Stomach (tissue), 8 donors: ENCODE measurements at regions not wholly inside any gene's neighbourhood (a gene's known extent, or its start where the extent isn't known, plus 50 kb on each side); places are given as distances from the start of the nearest gene placed in this dataset.

Source experiments
- DNase-seq, 2 donors: peaks; one replicate each; pipeline versions ENCODE4 v3.0.0 to v3.0.0-alpha.2; 2013 to 2019
- H3K27ac ChIP-seq, 5 donors: fragments of 200-600 bp in 4 of 5; sonication (generic) in 4 of 5; one replicate each; pipeline ENCODE4 v1.5.1; 2013 to 2019; ENCODE audit warnings: mild to moderate bottlenecking in 1 of 5, moderate library complexity in 1 of 5
- H3K27me3 ChIP-seq, 3 donors: fragments of 200-600 bp; sonication (generic); one replicate each; pipeline ENCODE4 v1.5.1; 2017 to 2019; ENCODE audit warnings: mixed run types in 1 of 3
- H3K36me3 ChIP-seq, 4 donors: fragments of 200-600 bp; sonication (generic); 1 replicate in 3 of 4; 2 replicates in 1 of 4; pipeline ENCODE4 v1.5.1; 2016 to 2019
- H3K4me1 ChIP-seq, 4 donors: fragments of 200-600 bp; sonication (generic); one replicate each; pipeline ENCODE4 v1.5.1; 2016 to 2019
- H3K4me3 ChIP-seq, 4 donors: fragments of 200-600 bp; sonication (generic) in 3 of 4; one replicate each; pipeline ENCODE4 v1.5.1; 2016 to 2019; ENCODE audit warnings: mild to moderate bottlenecking in 1 of 4
- H3K9me3 ChIP-seq, 4 donors: fragments of 200-600 bp; sonication (generic); one replicate each; pipeline ENCODE4 v1.5.1; 2016 to 2019
- CTCF ChIP-seq, 7 experiments: fragments of 450-650 bp in 4 of 7; fragments of 200-600 bp in 3 of 7; sonication (generic) in 3 of 7; IDR thresholded peaks; one replicate each; pipeline ENCODE4 v1.5.1; 2016 to 2019; ENCODE audit warnings: antibody characterized with exemption in 7 of 7, control low read depth in 2 of 7, mild to moderate bottlenecking in 1 of 7
- EP300 ChIP-seq: sonication (generic); formaldehyde crosslinking; IDR thresholded peaks from one replicate; pipeline ENCODE4 v1.6.1; 2017; ENCODE audit warnings: antibody characterized with exemption
- POLR2A ChIP-seq, 4 donors: fragments of 450-650 bp; IDR thresholded peaks; one replicate each; pipeline ENCODE4 v1.6.1; 2016; ENCODE audit warnings: antibody characterized with exemption in 4 of 4, control low read depth in 2 of 4, mild to moderate bottlenecking in 1 of 4, moderate library complexity in 1 of 4
- POLR2AphosphoS5 ChIP-seq, 3 donors: sonication (generic); formaldehyde crosslinking; IDR thresholded peaks; one replicate each; pipeline ENCODE4 v1.6.1; 2016; ENCODE audit warnings: antibody characterized with exemption in 3 of 3
- WGBS, 5 donors: extraction: QIAGEN DNeasy Blood & Tissue Kit in 3 of 5; methylation state at CpG; one replicate each; pipeline versions ENCODE4 v1.1.5 to v1.1.7; 2013 to 2018; 5-methylcytosine and 5-hydroxymethylcytosine counted together
- intact Hi-C: fragments of 100-400 bp; cut with DNase I; formaldehyde crosslinking; loops from one replicate; pipeline ENCODE4 v1.15.1; 2023; ENCODE audit warnings: low total_unique reads
- donor health status: healthy with polysubstance abuse.
- donor health status: Bipolar disorder and iron deficiency.
- donor health status: healthy.

- intact Hi-C loops, result no loop called here
- 29 to 42% (median 32%) methylated on average over 4 of the region's 4 CpGs for WGBS, 5 donors
These were observed 1630.1 kb upstream of the TENM4 start for GRCh38 chr11:81070948-81071347.

GRCh38 chr11:81059356-81059755, 1618.5 kb upstream of the TENM4 start:
- no peak overlapping the region for H3K27ac ChIP-seq
- intact Hi-C loops, result no loop called here
- no peaks in the 10 kb centered on the region for H3K36me3 ChIP-seq
- no peak for DNase-seq
- 10 to 30% (median 15%) methylated on average over 1 of the region's 1 CpG for WGBS, 5 donors
- no peak overlapping the region for H3K4me3 ChIP-seq
- H3K4me1 ChIP-seq, result no peaks in the 10 kb centered on the region
- TF ChIP-seq CTCF (IDR thresholded peaks at IDR 0.05), result no peak
- no peak for TF ChIP-seq EP300
- no peak for TF ChIP-seq POLR2A (IDR thresholded peaks at IDR 0.05)
- no peak for TF ChIP-seq POLR2AphosphoS5 (IDR thresholded peaks at IDR 0.05)
- H3K27me3 ChIP-seq, result no peaks in the 10 kb centered on the region
- no peaks in the 10 kb centered on the region for H3K9me3 ChIP-seq

More at GRCh38 chr11:81070948-81071347, 1630.1 kb upstream of the TENM4 start:
- Histone ChIP-seq H3K27me3 (no peaks in the 10 kb centered on the region), H3K36me3 (no peaks in the 10 kb centered on the region), H3K27ac (no peak overlapping the region), H3K9me3 (no peaks in the 10 kb centered on the region), H3K4me1 (no peaks in the 10 kb centered on the region), H3K4me3 (no peak overlapping the region)
- peak in 1 of 2 donors; percentile 23 for DNase-seq
- TF ChIP-seq CTCF (IDR thresholded peaks at IDR 0.05), result no peak
- no peak for TF ChIP-seq POLR2A (IDR thresholded peaks at IDR 0.05)
- no peak for TF ChIP-seq POLR2AphosphoS5 (IDR thresholded peaks at IDR 0.05)
- TF ChIP-seq EP300, result no peak

GRCh38 chr11:81052344-81053158, 1611.7 kb upstream of the TENM4 start:
- Histone ChIP-seq H3K4me1 (no peaks in the 10 kb centered on the region), H3K27me3 (no peaks in the 10 kb centered on the region), H3K36me3 (no peaks in the 10 kb centered on the region), H3K9me3 (no peaks in the 10 kb centered on the region), H3K4me3 (no peak overlapping the region), H3K27ac (no peak overlapping the region)
- no peak for DNase-seq
- intact Hi-C loops, result no loop called here
- 81 to 92% (median 83%) methylated on average over 3 of the region's 3 CpGs for WGBS, 5 donors
- TF ChIP-seq CTCF (IDR thresholded peaks at IDR 0.05) (no peak), EP300 (no peak), POLR2A (IDR thresholded peaks at IDR 0.05) (no peak), POLR2AphosphoS5 (IDR thresholded peaks at IDR 0.05) (no peak)

GRCh38 chr11:81039916-81040524, 1599.2 kb upstream of the TENM4 start:
- no peaks in the 10 kb centered on the region for H3K27me3 ChIP-seq
- DNase-seq, result no peak
- no peak for TF ChIP-seq EP300
- no peak for TF ChIP-seq POLR2AphosphoS5 (IDR thresholded peaks at IDR 0.05)
- TF ChIP-seq CTCF (IDR thresholded peaks at IDR 0.05), result no peak
- no peak for TF ChIP-seq POLR2A (IDR thresholded peaks at IDR 0.05)
- no peak overlapping the region for H3K4me3 ChIP-seq
- intact Hi-C loops, result no loop called here
- no peak overlapping the region for H3K27ac ChIP-seq
- no peaks in the 10 kb centered on the region for H3K4me1 ChIP-seq
- no peaks in the 10 kb centered on the region for H3K36me3 ChIP-seq
- WGBS, 5 donors, result 19 to 48% (median 22%) methylated on average over 2 of the region's 2 CpGs
- H3K9me3 ChIP-seq, result peaks cover 4 to 34% (median 17%) of the 10 kb centered on the region in 4 donors
